GM12878 (cell line): ENCODE measurements at regions not wholly inside any gene's neighbourhood (a gene's known extent, or its start where the extent isn't known, plus 50 kb on each side); places are given as distances from the start of the nearest gene placed in this dataset.

Experiments
- CTCF ChIP-seq, 3 experiments: IDR thresholded peaks in 2 of 3; conservative IDR thresholded peaks in 1 of 3; 2 replicates each; pipeline ENCODE4 v1.5.1; 2011; ENCODE audit warnings: low read depth in 3 of 3, low read length in 3 of 3, mild to moderate bottlenecking in 3 of 3, control low read depth in 2 of 3, moderate library complexity in 2 of 3, inconsistent platforms in 1 of 3, mixed read lengths in 1 of 3; ENCODE audit not compliant: control insufficient read depth in 2 of 3, insufficient read depth in 1 of 3; ENCODE audit errors: extremely low read depth in 1 of 3
- FOS ChIP-seq: IDR thresholded peaks from 3 replicates; pipeline ENCODE4 v1.6.1; 2011; ENCODE audit warnings: borderline replicate concordance; ENCODE audit not compliant: insufficient read length; ENCODE audit errors: extremely low read depth
- POLR2A ChIP-seq: IDR thresholded peaks from 2 replicates; pipeline ENCODE4 v1.6.1; 2011; ENCODE audit warnings: low read depth, mild to moderate bottlenecking, low read length
- POLR2AphosphoS5 ChIP-seq: IDR thresholded peaks from 2 replicates; pipeline ENCODE4 v1.6.1; 2011; ENCODE audit warnings: mild to moderate bottlenecking, low read length, inconsistent platforms

GRCh38 chrX:143206966-143207365 is 181.2 kb downstream of the SPANXN4 start:
- no peak for TF ChIP-seq POLR2AphosphoS5
- TF ChIP-seq POLR2A: no peak
- TF ChIP-seq CTCF (IDR thresholded peaks at IDR 0.05 in 2 of 3, conservative IDR thresholded peaks at IDR 0.05 in 1 of 3; ENCODE audit: control insufficient read depth in 2 of 3, extremely low read depth in 1 of 3, insufficient read depth in 1 of 3, low read depth in 3 of 3, low read length in 3 of 3): no peak
- TF ChIP-seq FOS: no peak
